ENCODE measurements at regions not wholly inside any gene's neighbourhood (a gene's known extent, or its start where the extent isn't known, plus 50 kb on each side); places are given as distances from the start of the nearest gene placed in this dataset.
"Not testable (repeated sequence)": the region's sequence is repeated elsewhere in the genome, so short reads cannot be mapped to it uniquely, and the experiment has no call there.

GRCh38 chr2:142463047-142463446 is 332.2 kb upstream of the LRP1B start:
- no peak overlapping the region for H3K9ac ChIP-seq (ENCODE audit: low read length)
- no peak overlapping the region for H3K27ac ChIP-seq (ENCODE audit: low read length)
- no peaks in the 10 kb centered on the region for H3K27me3 ChIP-seq (ENCODE audit: control insufficient read depth, insufficient read depth, low read length)
- no peaks in the 10 kb centered on the region for H3K4me1 ChIP-seq (ENCODE audit: control insufficient read depth, low read depth, low read length)
- H3K4me3 ChIP-seq (ENCODE audit: low read length): no peak overlapping the region
- no peaks in the 10 kb centered on the region for H3K9me3 ChIP-seq (ENCODE audit: control insufficient read depth, low read depth, low read length)
- H3K36me3 ChIP-seq (ENCODE audit: control insufficient read depth, low read depth, low read length): no peaks in the 10 kb centered on the region

DNA sequence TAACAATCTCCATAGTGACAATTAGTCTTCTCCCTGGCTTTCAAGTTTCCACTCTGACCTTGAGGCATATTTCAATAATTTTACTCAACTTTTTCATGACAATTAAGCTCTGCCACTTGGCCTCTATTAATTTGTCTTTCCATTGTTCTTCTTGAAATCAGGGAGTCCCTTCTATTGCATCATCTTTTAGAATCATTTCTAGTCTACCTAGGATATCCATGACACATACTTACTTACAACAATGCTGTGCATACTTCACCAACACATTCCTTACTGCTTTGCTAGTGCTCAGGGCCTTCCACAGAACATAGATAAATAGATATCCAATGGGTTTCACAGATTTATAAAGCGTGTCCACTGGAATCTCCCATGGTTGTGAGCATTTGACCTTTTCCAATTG is 331.5 kb upstream of the LRP1B start:
- Histone ChIP-seq H3K9me3 (ENCODE audit: control insufficient read depth, low read depth, low read length) (no peaks in the 10 kb centered on the region), H3K27ac (ENCODE audit: low read length) (no peak overlapping the region), H3K4me3 (ENCODE audit: low read length) (no peak overlapping the region), H3K4me1 (ENCODE audit: control insufficient read depth, low read depth, low read length) (no peaks in the 10 kb centered on the region), H3K36me3 (ENCODE audit: control insufficient read depth, low read depth, low read length) (no peaks in the 10 kb centered on the region), H3K9ac (ENCODE audit: low read length) (no peak overlapping the region), H3K27me3 (ENCODE audit: control insufficient read depth, insufficient read depth, low read length) (no peaks in the 10 kb centered on the region)

DNA sequence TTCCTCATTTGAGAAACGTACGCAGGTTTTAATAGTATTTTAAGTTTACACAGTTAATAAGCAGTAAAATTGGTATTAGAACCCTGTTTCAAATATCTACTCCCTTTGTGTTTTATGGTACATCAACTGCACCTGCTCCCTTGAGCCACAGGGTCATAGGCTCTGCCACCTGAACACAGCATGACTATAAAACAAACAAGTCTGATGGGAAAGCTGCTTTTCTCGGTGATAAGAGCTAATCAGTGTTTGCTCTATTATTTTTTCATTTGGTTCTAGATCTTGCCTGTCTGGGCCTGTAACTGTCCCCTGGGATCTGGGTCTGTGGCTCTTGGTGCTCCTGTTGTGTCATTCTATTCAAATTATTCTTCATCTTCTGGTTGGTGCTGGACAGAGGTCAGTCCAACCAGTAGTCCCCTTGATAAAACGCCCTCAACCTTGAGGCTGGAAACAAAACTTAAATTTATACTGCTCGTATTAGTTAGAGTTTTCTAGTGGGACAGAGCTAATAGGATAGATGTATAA is 314.8 kb upstream of the LRP1B start:
- Histone ChIP-seq H3K9ac (ENCODE audit: low read length) (no peak overlapping the region), H3K4me1 (ENCODE audit: control insufficient read depth, low read depth, low read length) (no peaks in the 10 kb centered on the region), H3K27ac (ENCODE audit: low read length) (no peak overlapping the region), H3K36me3 (ENCODE audit: control insufficient read depth, low read depth, low read length) (no peaks in the 10 kb centered on the region), H3K27me3 (ENCODE audit: control insufficient read depth, insufficient read depth, low read length) (no peaks in the 10 kb centered on the region), H3K9me3 (ENCODE audit: control insufficient read depth, low read depth, low read length) (no peaks in the 10 kb centered on the region), H3K4me3 (ENCODE audit: low read length) (no peak overlapping the region)

DNA sequence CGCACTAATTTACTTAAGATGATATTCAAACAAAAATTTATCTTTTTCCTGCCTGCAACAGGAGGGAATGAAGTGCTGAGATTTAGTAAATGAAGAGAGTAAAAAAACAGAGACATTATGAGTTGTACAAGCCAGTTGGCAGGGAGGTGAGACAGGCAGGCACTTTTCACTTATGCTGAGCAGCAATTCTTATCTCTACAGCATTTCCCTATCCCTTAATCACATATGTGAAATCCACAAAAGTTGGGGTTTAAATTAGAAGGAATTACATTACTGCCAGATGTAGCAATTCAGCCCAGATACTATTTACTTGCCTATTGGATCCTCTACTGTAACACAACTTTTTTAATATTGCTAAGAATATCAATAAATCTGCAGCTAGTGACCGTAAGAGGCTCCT is 314.2 kb upstream of the LRP1B start:
- no peak overlapping the region for H3K27ac ChIP-seq (ENCODE audit: low read length)
- H3K27me3 ChIP-seq (ENCODE audit: control insufficient read depth, insufficient read depth, low read length): no peaks in the 10 kb centered on the region
- H3K4me3 ChIP-seq (ENCODE audit: low read length): no peak overlapping the region
- H3K9me3 ChIP-seq (ENCODE audit: control insufficient read depth, low read depth, low read length): no peaks in the 10 kb centered on the region
- no peaks in the 10 kb centered on the region for H3K4me1 ChIP-seq (ENCODE audit: control insufficient read depth, low read depth, low read length)
- H3K36me3 ChIP-seq (ENCODE audit: control insufficient read depth, low read depth, low read length): no peaks in the 10 kb centered on the region
- no peak overlapping the region for H3K9ac ChIP-seq (ENCODE audit: low read length)

DNA sequence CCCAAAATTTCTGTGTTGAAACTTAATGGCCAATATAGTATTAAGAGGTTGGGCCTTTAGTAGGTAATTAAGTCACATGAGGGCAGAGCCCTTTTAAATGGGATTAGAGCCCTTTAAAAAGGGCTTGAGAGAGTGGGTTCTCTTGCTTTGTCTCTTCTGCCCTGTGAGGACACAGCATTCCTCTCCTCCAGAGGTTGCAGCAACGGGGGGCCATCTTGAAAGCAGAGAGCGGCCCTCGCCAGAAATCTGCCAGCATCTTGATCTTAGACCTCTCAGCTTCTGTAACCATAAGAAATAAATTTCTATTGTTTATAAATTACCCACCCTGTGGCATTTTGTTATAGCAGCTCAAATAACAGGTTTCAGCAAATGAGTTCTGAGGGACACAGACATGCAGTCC is 305.0 kb upstream of the LRP1B start:
- Histone ChIP-seq H3K9ac (ENCODE audit: low read length) (no peak overlapping the region), H3K36me3 (ENCODE audit: control insufficient read depth, low read depth, low read length) (no peaks in the 10 kb centered on the region), H3K4me1 (ENCODE audit: control insufficient read depth, low read depth, low read length) (no peaks in the 10 kb centered on the region), H3K9me3 (ENCODE audit: control insufficient read depth, low read depth, low read length) (no peaks in the 10 kb centered on the region), H3K27me3 (ENCODE audit: control insufficient read depth, insufficient read depth, low read length) (no peaks in the 10 kb centered on the region), H3K27ac (ENCODE audit: low read length) (no peak overlapping the region), H3K4me3 (ENCODE audit: low read length) (no peak overlapping the region)

DNA sequence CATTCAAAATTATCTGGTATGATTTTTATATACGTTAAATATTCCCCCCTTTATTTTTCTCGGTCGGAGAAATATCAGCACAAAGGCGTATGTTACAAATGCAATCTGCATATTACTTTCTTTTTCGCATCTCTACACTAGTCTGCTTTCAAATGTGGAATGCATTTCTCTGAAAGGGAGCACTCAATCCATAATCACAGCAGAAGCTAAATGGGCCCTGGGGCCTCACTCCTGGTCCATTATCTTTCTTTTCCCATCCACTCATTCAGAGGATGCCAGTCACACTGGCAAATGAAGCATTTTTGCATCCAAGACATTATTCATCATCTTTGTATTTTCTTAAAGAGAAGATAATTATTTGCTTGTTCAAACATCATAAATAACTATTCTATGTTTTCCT is 295.2 kb upstream of the LRP1B start:
- H3K9me3 ChIP-seq (ENCODE audit: control insufficient read depth, low read depth, low read length): no peaks in the 10 kb centered on the region
- no peaks in the 10 kb centered on the region for H3K36me3 ChIP-seq (ENCODE audit: control insufficient read depth, low read depth, low read length)
- no peak overlapping the region for H3K9ac ChIP-seq (ENCODE audit: low read length)
- H3K27ac ChIP-seq (ENCODE audit: low read length): no peak overlapping the region
- H3K27me3 ChIP-seq (ENCODE audit: control insufficient read depth, insufficient read depth, low read length): no peaks in the 10 kb centered on the region
- H3K4me1 ChIP-seq (ENCODE audit: control insufficient read depth, low read depth, low read length): no peaks in the 10 kb centered on the region
- no peak overlapping the region for H3K4me3 ChIP-seq (ENCODE audit: low read length)

DNA sequence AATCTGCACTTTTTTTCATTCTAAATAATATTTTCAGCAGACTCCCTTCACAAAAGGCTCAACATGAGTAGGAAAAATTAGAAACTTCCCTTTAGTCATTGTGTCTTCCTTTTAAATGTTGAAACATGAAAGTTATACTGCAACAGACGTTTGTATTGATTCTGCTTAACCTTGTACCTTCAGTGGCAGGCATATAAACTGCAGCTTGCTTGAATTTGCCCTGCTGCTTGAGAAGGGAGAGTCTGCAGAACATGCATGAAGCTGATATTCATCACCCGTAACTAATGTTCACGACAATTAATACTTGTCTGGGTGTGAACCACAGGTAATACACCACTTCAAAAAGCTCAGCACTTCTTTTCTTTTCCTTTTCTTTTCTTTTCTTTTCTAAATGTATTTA is 294.7 kb upstream of the LRP1B start:
- H3K9ac ChIP-seq (ENCODE audit: low read length): no peak overlapping the region
- no peak overlapping the region for H3K4me3 ChIP-seq (ENCODE audit: low read length)
- no peaks in the 10 kb centered on the region for H3K4me1 ChIP-seq (ENCODE audit: control insufficient read depth, low read depth, low read length)
- no peaks in the 10 kb centered on the region for H3K9me3 ChIP-seq (ENCODE audit: control insufficient read depth, low read depth, low read length)
- H3K27ac ChIP-seq (ENCODE audit: low read length): no peak overlapping the region
- no peaks in the 10 kb centered on the region for H3K36me3 ChIP-seq (ENCODE audit: control insufficient read depth, low read depth, low read length)
- H3K27me3 ChIP-seq (ENCODE audit: control insufficient read depth, insufficient read depth, low read length): no peaks in the 10 kb centered on the region

DNA sequence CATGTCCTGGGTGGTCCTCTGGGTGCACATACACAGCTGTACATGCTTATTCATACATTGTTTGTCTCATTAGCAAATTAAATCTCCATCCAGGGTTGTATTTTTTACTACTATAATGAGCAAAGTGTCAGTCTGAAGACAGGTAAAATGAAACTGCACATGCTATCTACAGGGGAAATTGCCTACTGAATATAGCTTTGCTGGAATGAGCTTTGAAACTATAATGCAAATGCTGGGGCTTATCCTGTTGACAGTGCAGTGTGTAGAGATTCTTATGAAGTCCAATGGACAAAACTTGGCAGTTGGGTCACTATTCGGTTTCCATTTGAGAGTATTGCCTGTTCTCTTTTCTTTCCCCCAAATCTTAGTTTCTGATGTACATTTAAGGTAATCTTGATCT is 292.8 kb upstream of the LRP1B start:
- Histone ChIP-seq H3K36me3 (ENCODE audit: control insufficient read depth, low read depth, low read length) (no peaks in the 10 kb centered on the region), H3K27me3 (ENCODE audit: control insufficient read depth, insufficient read depth, low read length) (no peaks in the 10 kb centered on the region), H3K4me3 (ENCODE audit: low read length) (no peak overlapping the region), H3K9ac (ENCODE audit: low read length) (no peak overlapping the region), H3K9me3 (ENCODE audit: control insufficient read depth, low read depth, low read length) (no peaks in the 10 kb centered on the region), H3K4me1 (ENCODE audit: control insufficient read depth, low read depth, low read length) (no peaks in the 10 kb centered on the region), H3K27ac (ENCODE audit: low read length) (no peak overlapping the region)

GRCh38 chr2:142422769-142423168 is 292.0 kb upstream of the LRP1B start:
- no peaks in the 10 kb centered on the region for H3K27me3 ChIP-seq (ENCODE audit: control insufficient read depth, insufficient read depth, low read length)
- no peaks in the 10 kb centered on the region for H3K36me3 ChIP-seq (ENCODE audit: control insufficient read depth, low read depth, low read length)
- H3K27ac ChIP-seq (ENCODE audit: low read length): no peak overlapping the region
- no peaks in the 10 kb centered on the region for H3K9me3 ChIP-seq (ENCODE audit: control insufficient read depth, low read depth, low read length)
- H3K4me3 ChIP-seq (ENCODE audit: low read length): no peak overlapping the region
- H3K9ac ChIP-seq (ENCODE audit: low read length): no peak overlapping the region
- no peaks in the 10 kb centered on the region for H3K4me1 ChIP-seq (ENCODE audit: control insufficient read depth, low read depth, low read length)

- Histone ChIP-seq H3K27me3 (ENCODE audit: control insufficient read depth, insufficient read depth, low read length) (no peaks in the 10 kb centered on the region), H3K36me3 (ENCODE audit: control insufficient read depth, low read depth, low read length) (no peaks in the 10 kb centered on the region), H3K4me1 (ENCODE audit: control insufficient read depth, low read depth, low read length) (no peaks in the 10 kb centered on the region), H3K9me3 (ENCODE audit: control insufficient read depth, low read depth, low read length) (no peaks in the 10 kb centered on the region), H3K4me3 (ENCODE audit: low read length) (no peak overlapping the region), H3K9ac (ENCODE audit: low read length) (no peak overlapping the region), H3K27ac (ENCODE audit: low read length) (no peak overlapping the region)
These were observed 291.2 kb upstream of the LRP1B start for GRCh38 chr2:142422041-142422440.

DNA sequence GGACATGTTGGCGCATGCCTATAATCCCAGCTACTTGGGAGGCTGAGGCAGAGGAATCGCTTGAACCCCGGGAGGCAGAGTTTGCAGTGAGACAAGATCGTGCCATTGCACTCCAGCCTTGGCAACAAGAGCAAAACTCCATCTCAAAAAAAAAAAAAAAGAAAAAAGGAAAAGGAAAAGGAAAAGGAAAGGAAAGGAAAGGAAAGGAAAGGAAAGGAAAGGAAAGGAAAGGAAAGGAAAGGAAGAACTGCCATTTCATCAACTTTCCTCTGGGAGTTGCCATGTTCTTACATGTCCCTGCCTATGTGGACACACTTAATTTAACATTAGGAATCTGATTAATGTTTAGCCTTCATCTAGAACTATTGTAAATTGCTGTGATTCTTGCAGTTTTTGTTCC is 287.9 kb upstream of the LRP1B start:
- not testable (repeated sequence) for H3K9ac ChIP-seq (ENCODE audit: low read length); H3K27me3 ChIP-seq (ENCODE audit: control insufficient read depth, insufficient read depth, low read length); H3K27ac ChIP-seq (ENCODE audit: low read length); H3K4me3 ChIP-seq (ENCODE audit: low read length); H3K4me1 ChIP-seq (ENCODE audit: control insufficient read depth, low read depth, low read length); H3K9me3 ChIP-seq (ENCODE audit: control insufficient read depth, low read depth, low read length); H3K36me3 ChIP-seq (ENCODE audit: control insufficient read depth, low read depth, low read length)

DNA sequence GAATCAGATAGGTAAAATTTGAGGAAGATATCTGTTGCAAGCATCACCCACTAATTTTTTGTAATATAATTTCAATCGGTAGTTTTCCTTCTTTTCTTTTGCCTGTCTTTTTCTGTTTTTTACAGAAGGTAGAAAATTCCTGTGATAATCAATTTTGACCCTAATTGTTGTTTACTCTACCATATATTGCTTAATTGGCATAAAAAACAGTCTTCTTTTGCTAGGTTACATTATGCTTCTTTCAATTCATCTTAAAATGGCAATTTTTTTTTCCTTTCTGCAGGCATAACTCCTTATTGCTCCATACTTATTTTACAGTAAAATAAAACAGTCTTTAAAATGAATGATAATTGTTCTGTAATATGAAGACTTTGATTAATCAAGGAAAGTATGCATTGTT is 286.2 kb upstream of the LRP1B start:
- no peaks in the 10 kb centered on the region for H3K4me1 ChIP-seq (ENCODE audit: control insufficient read depth, low read depth, low read length)
- no peaks in the 10 kb centered on the region for H3K9me3 ChIP-seq (ENCODE audit: control insufficient read depth, low read depth, low read length)
- H3K4me3 ChIP-seq (ENCODE audit: low read length): no peak overlapping the region
- H3K27me3 ChIP-seq (ENCODE audit: control insufficient read depth, insufficient read depth, low read length): no peaks in the 10 kb centered on the region
- no peak overlapping the region for H3K9ac ChIP-seq (ENCODE audit: low read length)
- H3K27ac ChIP-seq (ENCODE audit: low read length): no peak overlapping the region
- no peaks in the 10 kb centered on the region for H3K36me3 ChIP-seq (ENCODE audit: control insufficient read depth, low read depth, low read length)

Data from iPS-18a (cell line).